ENCODE measurements at regions not wholly inside any gene's neighbourhood (a gene's known extent, or its start where the extent isn't known, plus 50 kb on each side); places are given as distances from the start of the nearest gene placed in this dataset.

GRCh38 chr2:134777593-134777992 lies 58.8 kb upstream of the TMEM163 start:
- in situ Hi-C loops (cut with HindIII; ENCODE audit: extremely low pct_ligation_motif_present, low pct_unique_long_range_greater_than_20kb), result no loop called here
- CTCF ChIA-PET (ENCODE audit: low intra/inter-chr PET ratio, low total read pairs), result interaction anchor here (2.0 kb wide), 1 partner anchor 317 kb away, joined by 7 read pairs; no protein-coding TSS in a partner anchor
- TF ChIP-seq STAG1 (CRISPR knock-in tag; IDR thresholded peaks at IDR 0.05) (no peak), SP140L (CRISPR knock-in tag; IDR thresholded peaks at IDR 0.05; ENCODE audit: borderline replicate concordance) (no peak), PRDM10 (CRISPR knock-in tag; IDR thresholded peaks at IDR 0.05; ENCODE audit: low read depth) (no peak), ZNF33A (CRISPR knock-in tag; IDR thresholded peaks at IDR 0.05; ENCODE audit: borderline replicate concordance) (no peak), ZNF644 (CRISPR knock-in tag; IDR thresholded peaks at IDR 0.05; ENCODE audit: low read depth) (no peak), ZNF10 (CRISPR knock-in tag; IDR thresholded peaks at IDR 0.05; ENCODE audit: borderline replicate concordance, low read depth) (no peak), EHMT2 (IDR thresholded peaks at IDR 0.05; ENCODE audit: borderline replicate concordance, low read depth, low read length) (no peak), ZFAT (CRISPR knock-in tag; conservative IDR thresholded peaks at IDR 0.05) (no peak), FUBP1 (CRISPR knock-in tag; IDR thresholded peaks at IDR 0.05; ENCODE audit: borderline replicate concordance) (no peak), ZNF3 (CRISPR knock-in tag; IDR thresholded peaks at IDR 0.05) (no peak), U2AF2 (IDR thresholded peaks at IDR 0.05; ENCODE audit: low read depth, low read length) (no peak), ZNF850 (CRISPR knock-in tag; conservative IDR thresholded peaks at IDR 0.05) (no peak), ZNF430 (CRISPR knock-in tag; IDR thresholded peaks at IDR 0.05) (no peak), ZNF18 (CRISPR knock-in tag; IDR thresholded peaks at IDR 0.05; ENCODE audit: insufficient replicate concordance) (no peak), MZF1 (CRISPR knock-in tag; IDR thresholded peaks at IDR 0.05; ENCODE audit: borderline replicate concordance) (no peak), ZNF503 (CRISPR knock-in tag; IDR thresholded peaks at IDR 0.05) (no peak)

More at GRCh38 chr2:134777593-134777992, 58.8 kb upstream of the TMEM163 start:
- Histone ChIP-seq H3K4me2 (ENCODE audit: low read depth, low read length) (no peak overlapping the region), H3K79me2 (ENCODE audit: insufficient read depth, low read length) (no peaks in the 10 kb centered on the region), H3K4me1 (ENCODE audit: insufficient read depth, low read length) (no peaks in the 10 kb centered on the region), H2AFZ (ENCODE audit: low read length) (no peak overlapping the region), H3K9me3 (ENCODE audit: low read length) (no peaks in the 10 kb centered on the region), H3K4me3 (replicated peaks in 1 of 3; ENCODE audit: insufficient read depth in 1 of 3, low read depth in 2 of 3, low read length in 3 of 3) (no peak overlapping the region), H4K20me1 (ENCODE audit: insufficient read depth, low read length) (no peaks in the 10 kb centered on the region), H3K27ac (ENCODE audit: extremely low read length, insufficient read depth, low read length) (no peak overlapping the region), H3K27me3 (ENCODE audit: control insufficient read depth in 1 of 2, insufficient read depth in 2 of 2, low read length in 2 of 2) (no peaks in the 10 kb centered on the region; a peak in 2 of 5 replicates), H3K9ac (ENCODE audit: insufficient read depth, low read depth, low read length) (no peak overlapping the region), H3K36me3 (replicated peaks in 1 of 2; ENCODE audit: control insufficient read depth in 1 of 2, insufficient read depth in 2 of 2, low read length in 2 of 2) (no peaks in the 10 kb centered on the region)
- ATAC-seq, result no peak
- no peak for DNase-seq (ENCODE audit: low spot score)
- intact Hi-C loops (cut with micrococcal nuclease; ENCODE audit: unreplicated experiment), result loop anchor here (10.0 kb wide), 1 partner anchor 893 kb away; no protein-coding TSS in a partner anchor
- no peak for FAIRE-seq
- WGBS (ENCODE audit: low lambda C conversion rate), result 12% methylated on average over 4 of the region's 4 CpGs
- POLR2A ChIA-PET, result no interaction called here
- no TSS peak for BruUV-seq (replicated peaks)
